GM23338 (cell line): ENCODE measurements at regions not wholly inside any gene's neighbourhood (a gene's known extent, or its start where the extent isn't known, plus 50 kb on each side); places are given as distances from the start of the nearest gene placed in this dataset.

ENCODE experiments used
- ATAC-seq: fragments of 200-7000 bp; cut with Tn5 transposase; 3 replicates; pipeline ENCODE4 v1.9.1; 2020
- DNase-seq: peaks from one replicate; pipeline ENCODE4 v3.0.0-alpha.2; 2015; ENCODE audit warnings: low spot score
- H2AFZ ChIP-seq: fragments of 200-600 bp; sonication (generic); 2 replicates; pipeline ENCODE4 v1.8.0; 2016; ENCODE audit warnings: antibody characterized with exemption, mild to moderate bottlenecking, moderate library complexity
- H3F3A ChIP-seq: fragments of 200-600 bp; sonication (generic); replicated peaks from 2 replicates; pipeline ENCODE4 v1.8.0; 2017; ENCODE audit warnings: antibody characterized with exemption, mixed run types, low read depth
- H3K27ac ChIP-seq: fragments of 200-600 bp; sonication (generic); 2 replicates; pipeline ENCODE4 v1.6.1; 2016; ENCODE audit warnings: low read depth
- H3K27me3 ChIP-seq: fragments of 200-600 bp; sonication (generic); 2 replicates; pipeline ENCODE4 v1.8.0; 2016; ENCODE audit warnings: mild to moderate bottlenecking, mixed run types, moderate library complexity; ENCODE audit not compliant: insufficient read depth
- H3K36me3 ChIP-seq: fragments of 200-600 bp; sonication (generic); 2 replicates; pipeline ENCODE4 v1.8.0; 2016; ENCODE audit warnings: mild to moderate bottlenecking; ENCODE audit not compliant: insufficient read depth
- H3K4me1 ChIP-seq: fragments of 200-600 bp; sonication (generic); 2 replicates; pipeline ENCODE4 v1.8.0; 2016; ENCODE audit warnings: mild to moderate bottlenecking, moderate library complexity; ENCODE audit not compliant: insufficient read depth
- H3K4me2 ChIP-seq: fragments of 200-600 bp; sonication (generic); 2 replicates; pipeline ENCODE4 v1.7.1; 2017; ENCODE audit warnings: mixed run types
- H3K4me3 ChIP-seq: fragments of 200-600 bp; sonication (generic); 2 replicates; pipeline ENCODE4 v1.6.1; 2016; ENCODE audit warnings: mixed run types
- H3K79me2 ChIP-seq: fragments of 200-600 bp; sonication (generic); replicated peaks from 2 replicates; pipeline ENCODE4 v1.8.0; 2017; ENCODE audit warnings: mild to moderate bottlenecking; ENCODE audit not compliant: insufficient read depth
- H3K9me2 ChIP-seq: fragments of 200-600 bp; sonication (generic); 2 replicates; pipeline ENCODE4 v1.8.0; 2017; ENCODE audit not compliant: insufficient read depth
- H4K20me1 ChIP-seq: fragments of 200-600 bp; sonication (generic); replicated peaks from 2 replicates; pipeline ENCODE4 v1.8.0; 2017; ENCODE audit warnings: mild to moderate bottlenecking; ENCODE audit not compliant: insufficient read depth
- H3K27ac Mint-ChIP-seq: 2 replicates; pipeline ENCODE4 v1.8.0; 2020; ENCODE audit warnings: inconsistent platforms, mild to moderate bottlenecking, moderate library complexity, mixed read lengths
- H3K27me3 Mint-ChIP-seq: 3 replicates; pipeline ENCODE4 v1.8.0; 2022; ENCODE audit warnings: low read depth, mild to moderate bottlenecking, moderate library complexity, mixed read lengths, inconsistent platforms; ENCODE audit not compliant: insufficient read depth, poor library complexity
- H3K36me3 Mint-ChIP-seq: 3 replicates; pipeline ENCODE4 v1.8.0; 2021; ENCODE audit warnings: low read depth, mild to moderate bottlenecking, inconsistent platforms, moderate library complexity, mixed read lengths
- H3K4me1 Mint-ChIP-seq: 3 replicates; pipeline ENCODE4 v1.8.0; 2020; ENCODE audit warnings: mild to moderate bottlenecking, inconsistent platforms, mixed read lengths
- H3K4me3 Mint-ChIP-seq: 3 replicates; pipeline ENCODE4 v1.8.0; 2021; ENCODE audit warnings: moderate library complexity, mild to moderate bottlenecking, inconsistent platforms, mixed read lengths
- H3K9me3 Mint-ChIP-seq: 3 replicates; pipeline ENCODE4 v1.8.0; 2020; ENCODE audit warnings: moderate library complexity, mild to moderate bottlenecking, inconsistent platforms, mixed read lengths
- JUNB ChIP-seq: IDR thresholded peaks from one replicate; pipeline ENCODE4 v1.6.1; 2016; ENCODE audit warnings: antibody characterized with exemption; ENCODE audit not compliant: unreplicated experiment
- POLR2AphosphoS5 ChIP-seq: IDR thresholded peaks from 2 replicates; pipeline ENCODE4 v1.6.1; 2016; ENCODE audit warnings: antibody characterized with exemption, low read depth
- ZNF462 ChIP-seq: fragments of 250-450 bp; sonication (Bioruptor Pico); IDR thresholded peaks from 2 replicates; pipeline ENCODE4 v1.5.0; 2020; ENCODE audit warnings: mild to moderate bottlenecking, moderate library complexity
- TF ChIP-seq, protein P1 (sequence below), 2 experiments: fragments of 200-600 bp in 1 of 2; sonication (generic) in 1 of 2; conservative IDR thresholded peaks; 2 replicates each; pipeline versions ENCODE4 v1.5.1 to v1.6.1; 2016 to 2017; ENCODE audit warnings: antibody characterized with exemption in 2 of 2, low read depth in 2 of 2, mild to moderate bottlenecking in 2 of 2, moderate library complexity in 1 of 2

DNA sequence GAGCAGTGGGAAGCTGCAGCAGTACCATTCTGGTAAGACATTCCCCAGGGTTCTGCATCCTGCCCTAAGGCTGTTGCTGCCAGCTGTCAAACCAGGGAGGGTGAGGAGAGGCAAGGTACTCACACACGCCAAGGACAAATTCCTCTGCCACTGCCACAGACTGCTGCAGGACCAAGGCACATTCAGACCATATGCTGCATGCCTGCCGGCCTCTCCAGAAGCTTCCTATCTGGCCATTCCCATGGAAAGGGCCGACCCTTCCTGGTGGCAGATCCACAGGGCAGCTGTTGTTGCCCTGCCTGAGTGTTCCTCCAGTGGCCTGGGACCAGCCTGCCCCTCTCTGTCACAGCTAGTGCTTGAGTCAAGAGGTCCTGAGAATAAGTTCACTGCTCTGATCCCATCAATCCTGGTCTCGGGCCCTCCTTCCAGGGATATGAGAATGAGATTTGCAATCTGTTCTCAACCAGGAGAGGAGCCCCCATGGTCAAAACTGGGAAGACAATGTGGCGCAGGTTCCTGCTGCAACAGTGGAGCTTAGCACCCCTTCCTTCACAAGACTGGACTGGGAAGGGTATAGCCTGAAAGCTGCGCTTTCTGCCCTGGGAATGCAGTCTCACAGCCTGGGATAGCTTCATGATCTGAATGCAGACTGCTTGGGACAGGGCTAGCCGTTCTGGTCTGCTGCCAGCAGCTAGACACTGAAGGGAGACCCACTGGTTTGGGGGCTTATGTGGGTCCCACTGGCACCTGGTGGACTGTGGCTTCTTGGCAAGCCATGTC, 342.5 kb upstream of the NDST3 start (continued):
- TF ChIP-seq ZNF462 (CRISPR knock-in tag) (no peak), JUNB (no peak)

DNA sequence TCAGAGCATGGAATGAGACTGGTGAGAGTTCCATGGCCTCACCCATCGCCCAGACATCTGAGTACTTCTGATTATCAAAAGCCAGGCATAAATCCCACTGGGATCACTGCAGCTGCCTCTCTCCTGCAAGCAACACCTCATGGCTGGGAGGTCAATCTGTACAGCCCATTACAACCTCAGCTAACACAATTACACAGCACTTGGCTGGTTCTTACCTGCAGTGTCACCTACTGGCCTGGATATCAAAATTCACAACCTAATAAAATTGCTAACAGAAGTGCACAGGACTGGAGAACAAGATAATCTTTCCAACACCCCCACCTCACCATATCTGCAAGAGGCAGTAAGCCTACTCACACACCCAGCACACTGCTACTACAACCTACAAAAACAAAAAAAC, 341.7 kb upstream of the NDST3 start:
- Histone ChIP-seq H3K9me2 (no peaks in the 10 kb centered on the region), H3K4me3 (no peak overlapping the region), H3K27ac (no peak overlapping the region), H3K4me1 (no peaks in the 10 kb centered on the region), H3K36me3 (no peaks in the 10 kb centered on the region), H2AFZ (no peak overlapping the region), H3K4me2 (no peak overlapping the region), H3F3A (no peaks in the 10 kb centered on the region), H3K79me2 (no peaks in the 10 kb centered on the region), H4K20me1 (no peaks in the 10 kb centered on the region), H3K27me3 (no peaks in the 10 kb centered on the region)
- DNase-seq (no peak), ATAC-seq (no peak)
- no peak for TF ChIP-seq POLR2AphosphoS5
- TF ChIP-seq, protein P1, sequence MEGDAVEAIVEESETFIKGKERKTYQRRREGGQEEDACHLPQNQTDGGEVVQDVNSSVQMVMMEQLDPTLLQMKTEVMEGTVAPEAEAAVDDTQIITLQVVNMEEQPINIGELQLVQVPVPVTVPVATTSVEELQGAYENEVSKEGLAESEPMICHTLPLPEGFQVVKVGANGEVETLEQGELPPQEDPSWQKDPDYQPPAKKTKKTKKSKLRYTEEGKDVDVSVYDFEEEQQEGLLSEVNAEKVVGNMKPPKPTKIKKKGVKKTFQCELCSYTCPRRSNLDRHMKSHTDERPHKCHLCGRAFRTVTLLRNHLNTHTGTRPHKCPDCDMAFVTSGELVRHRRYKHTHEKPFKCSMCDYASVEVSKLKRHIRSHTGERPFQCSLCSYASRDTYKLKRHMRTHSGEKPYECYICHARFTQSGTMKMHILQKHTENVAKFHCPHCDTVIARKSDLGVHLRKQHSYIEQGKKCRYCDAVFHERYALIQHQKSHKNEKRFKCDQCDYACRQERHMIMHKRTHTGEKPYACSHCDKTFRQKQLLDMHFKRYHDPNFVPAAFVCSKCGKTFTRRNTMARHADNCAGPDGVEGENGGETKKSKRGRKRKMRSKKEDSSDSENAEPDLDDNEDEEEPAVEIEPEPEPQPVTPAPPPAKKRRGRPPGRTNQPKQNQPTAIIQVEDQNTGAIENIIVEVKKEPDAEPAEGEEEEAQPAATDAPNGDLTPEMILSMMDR (conservative IDR thresholded peaks at IDR 0.05; ENCODE audit: low read depth in 2 of 2) = peak in 1 of 2 experiments; percentile 45; a peak in 2 of 4 replicates
- Mint-ChIP-seq H3K36me3 (no peaks in the 10 kb centered on the region), H3K9me3 (no peaks in the 10 kb centered on the region), H3K27me3 (no peaks in the 10 kb centered on the region), H3K4me1 (no peaks in the 10 kb centered on the region; the same call in 2 of the 3 replicates), H3K27ac (peak overlapping the region; percentile 11; the same call in 1 of the 2 replicates), H3K4me3 (no peak overlapping the region)
